Endothelial cell (in vitro differentiated cells): ENCODE measurements at regions not wholly inside any gene's neighbourhood (a gene's known extent, or its start where the extent isn't known, plus 50 kb on each side); places are given as distances from the start of the nearest gene placed in this dataset.

ENCODE experiments used
- DNase-seq: peaks from one replicate; pipeline ENCODE4 v3.0.0; 2021; ENCODE audit warnings: low spot score
- H3K27ac Mint-ChIP-seq: one replicate; pipeline ENCODE4 v1.8.0; 2021; ENCODE audit warnings: mixed read lengths, inconsistent platforms; ENCODE audit not compliant: unreplicated experiment
- H3K27me3 Mint-ChIP-seq: one replicate; pipeline ENCODE4 v1.8.0; 2021; ENCODE audit warnings: mild to moderate bottlenecking, moderate library complexity, mixed read lengths, inconsistent platforms; ENCODE audit not compliant: unreplicated experiment
- H3K36me3 Mint-ChIP-seq: one replicate; pipeline ENCODE4 v1.8.0; 2021; ENCODE audit warnings: mild to moderate bottlenecking, low read depth, mixed read lengths, inconsistent platforms; ENCODE audit not compliant: unreplicated experiment
- H3K4me1 Mint-ChIP-seq: one replicate; pipeline ENCODE4 v1.8.0; 2021; ENCODE audit warnings: mild to moderate bottlenecking, mixed read lengths, inconsistent platforms; ENCODE audit not compliant: unreplicated experiment
- H3K4me3 Mint-ChIP-seq: one replicate; pipeline ENCODE4 v1.8.0; 2021; ENCODE audit warnings: mild to moderate bottlenecking, mixed read lengths, inconsistent platforms; ENCODE audit not compliant: unreplicated experiment
- H3K9me3 Mint-ChIP-seq: one replicate; pipeline ENCODE4 v1.8.0; 2021; ENCODE audit warnings: mixed read lengths, inconsistent platforms; ENCODE audit not compliant: unreplicated experiment
- TF ChIP-seq, protein P1 (sequence below): fragments of 200-600 bp; sonication (generic); IDR thresholded peaks from one replicate; pipeline ENCODE4 v1.5.0; 2021; ENCODE audit warnings: antibody characterized with exemption; ENCODE audit not compliant: unreplicated experiment

DNA sequence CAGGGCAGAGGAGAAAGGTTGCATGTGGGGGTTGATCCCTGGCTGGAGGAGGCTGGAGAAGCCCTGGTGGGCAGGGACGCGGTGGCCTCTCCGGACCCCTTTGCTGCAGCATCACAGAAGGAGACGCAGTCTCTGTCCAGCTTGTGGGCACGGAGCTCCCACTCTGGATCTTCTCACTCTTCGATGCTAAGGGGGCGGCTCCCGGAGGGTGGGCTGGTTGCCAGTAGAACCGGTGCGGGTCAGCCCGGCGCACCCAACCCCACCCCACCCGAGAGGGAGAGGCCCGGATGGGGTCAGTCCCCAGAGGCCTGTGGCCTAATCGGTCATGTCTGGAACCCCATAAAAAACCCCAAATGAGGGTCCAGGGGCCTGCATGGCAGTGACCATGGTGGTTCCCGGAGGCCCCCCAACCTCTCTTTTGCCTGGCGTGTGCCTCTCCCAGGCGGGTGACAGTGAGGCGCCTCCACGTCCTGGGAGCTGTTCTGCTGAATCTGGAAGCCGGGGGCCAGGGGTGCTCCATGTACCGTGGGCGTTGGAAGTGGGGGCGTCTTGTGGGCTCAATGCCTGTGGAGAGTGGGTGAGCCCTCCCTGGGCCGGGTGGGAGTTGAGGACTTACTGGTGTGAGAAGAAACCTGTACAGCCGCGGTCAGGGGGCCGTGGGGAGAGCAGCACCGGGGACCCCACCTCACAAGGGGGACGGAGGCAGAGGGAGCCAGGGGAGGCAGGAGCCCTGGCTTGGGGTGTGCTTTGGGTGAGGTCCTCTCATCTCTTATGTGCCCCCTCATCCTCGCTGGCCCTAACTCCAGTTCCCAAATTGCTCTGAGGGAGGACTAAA lies 79.6 kb downstream of the RTP5 start:
- H3K9me3 Mint-ChIP-seq, result no peaks in the 10 kb centered on the region
- no peak overlapping the region for H3K27ac Mint-ChIP-seq
- peaks cover 11% of the 10 kb centered on the region for H3K4me1 Mint-ChIP-seq
- peaks cover 15% of the 10 kb centered on the region for H3K27me3 Mint-ChIP-seq
- no peak for DNase-seq
- TF ChIP-seq, protein P1, sequence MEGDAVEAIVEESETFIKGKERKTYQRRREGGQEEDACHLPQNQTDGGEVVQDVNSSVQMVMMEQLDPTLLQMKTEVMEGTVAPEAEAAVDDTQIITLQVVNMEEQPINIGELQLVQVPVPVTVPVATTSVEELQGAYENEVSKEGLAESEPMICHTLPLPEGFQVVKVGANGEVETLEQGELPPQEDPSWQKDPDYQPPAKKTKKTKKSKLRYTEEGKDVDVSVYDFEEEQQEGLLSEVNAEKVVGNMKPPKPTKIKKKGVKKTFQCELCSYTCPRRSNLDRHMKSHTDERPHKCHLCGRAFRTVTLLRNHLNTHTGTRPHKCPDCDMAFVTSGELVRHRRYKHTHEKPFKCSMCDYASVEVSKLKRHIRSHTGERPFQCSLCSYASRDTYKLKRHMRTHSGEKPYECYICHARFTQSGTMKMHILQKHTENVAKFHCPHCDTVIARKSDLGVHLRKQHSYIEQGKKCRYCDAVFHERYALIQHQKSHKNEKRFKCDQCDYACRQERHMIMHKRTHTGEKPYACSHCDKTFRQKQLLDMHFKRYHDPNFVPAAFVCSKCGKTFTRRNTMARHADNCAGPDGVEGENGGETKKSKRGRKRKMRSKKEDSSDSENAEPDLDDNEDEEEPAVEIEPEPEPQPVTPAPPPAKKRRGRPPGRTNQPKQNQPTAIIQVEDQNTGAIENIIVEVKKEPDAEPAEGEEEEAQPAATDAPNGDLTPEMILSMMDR, result no peak
- H3K4me3 Mint-ChIP-seq, result no peak overlapping the region
- H3K36me3 Mint-ChIP-seq, result peaks cover 7% of the 10 kb centered on the region

- Mint-ChIP-seq H3K36me3 (peaks cover 7% of the 10 kb centered on the region), H3K4me3 (peak overlapping the region; percentile 64), H3K4me1 (peaks cover 11% of the 10 kb centered on the region), H3K27ac (no peak overlapping the region), H3K9me3 (no peaks in the 10 kb centered on the region), H3K27me3 (peaks cover 16% of the 10 kb centered on the region)
- TF ChIP-seq, protein P1, result no peak
- no peak for DNase-seq
These were observed 80.3 kb downstream of the RTP5 start for GRCh38 chr2:241949736-241950412.

- DNase-seq, result peak; percentile 85
- peaks cover 7% of the 10 kb centered on the region for H3K36me3 Mint-ChIP-seq
- no peaks in the 10 kb centered on the region for H3K9me3 Mint-ChIP-seq
- no peak overlapping the region for H3K27ac Mint-ChIP-seq
- TF ChIP-seq, protein P1, result peak; percentile 87
- H3K4me3 Mint-ChIP-seq, result no peak overlapping the region
- H3K4me1 Mint-ChIP-seq, result peaks cover 11% of the 10 kb centered on the region
- H3K27me3 Mint-ChIP-seq, result peaks cover 16% of the 10 kb centered on the region
These were observed 81.1 kb downstream of the RTP5 start for GRCh38 chr2:241950413-241951315.

DNA sequence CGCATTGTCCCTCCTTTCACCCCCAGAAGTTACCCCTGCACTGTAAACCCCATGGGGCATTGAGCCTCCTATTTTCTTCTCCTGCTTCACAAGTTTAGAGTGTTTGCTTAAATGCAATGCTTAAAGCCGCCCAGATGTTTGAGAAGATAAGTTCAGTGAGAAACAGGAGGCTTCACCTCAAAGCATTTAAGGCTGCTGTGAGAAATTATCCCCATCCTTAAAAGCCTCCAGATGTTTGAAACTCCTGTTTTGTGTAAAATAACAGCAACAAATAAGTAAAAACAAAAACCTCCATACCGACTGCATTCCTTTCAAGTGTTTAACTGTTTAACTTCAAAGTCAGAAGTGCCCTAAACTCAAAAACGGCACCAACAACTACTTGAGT lies 81.8 kb downstream of the RTP5 start:
- no peak for DNase-seq
- TF ChIP-seq, protein P1, result no peak
- Mint-ChIP-seq H3K36me3 (peaks cover 7% of the 10 kb centered on the region), H3K27ac (no peak overlapping the region), H3K4me1 (peaks cover 11% of the 10 kb centered on the region), H3K4me3 (no peak overlapping the region), H3K27me3 (peaks cover 10% of the 10 kb centered on the region), H3K9me3 (no peaks in the 10 kb centered on the region)
